Trophoblast cell (in vitro differentiated cells and primary cell): ENCODE measurements at regions not wholly inside any gene's neighbourhood (a gene's known extent, or its start where the extent isn't known, plus 50 kb on each side); places are given as distances from the start of the nearest gene placed in this dataset.
"Not testable (repeated sequence)": the region's sequence is repeated elsewhere in the genome, so short reads cannot be mapped to it uniquely, and the experiment has no call there.

Source experiments
- DNase-seq, 2 donors: peaks; one replicate each; pipeline ENCODE4 v3.0.0-alpha.2; 2016
- H2AFZ ChIP-seq: 2 replicates; pipeline ENCODE4 v1.6.1; 2013; ENCODE audit warnings: low read length, moderate library complexity, mild to moderate bottlenecking; ENCODE audit not compliant: insufficient read depth, poor library complexity
- H2AK5ac ChIP-seq: 2 replicates; pipeline ENCODE4 v1.6.1; 2013; ENCODE audit warnings: mild to moderate bottlenecking, low read length
- H2BK120ac ChIP-seq: 2 replicates; pipeline ENCODE4 v1.6.1; 2013; ENCODE audit warnings: low read length, mild to moderate bottlenecking, moderate library complexity; ENCODE audit not compliant: insufficient read depth, poor library complexity
- H2BK12ac ChIP-seq: 2 replicates; pipeline ENCODE4 v1.6.1; 2013; ENCODE audit warnings: mild to moderate bottlenecking, low read length, moderate library complexity
- H2BK5ac ChIP-seq: 2 replicates; pipeline ENCODE4 v1.6.1; 2013; ENCODE audit warnings: low read length, low read depth, moderate library complexity, mild to moderate bottlenecking; ENCODE audit not compliant: poor library complexity
- H3K14ac ChIP-seq: 2 replicates; pipeline ENCODE4 v1.6.1; 2013; ENCODE audit warnings: mild to moderate bottlenecking, low read length
- H3K18ac ChIP-seq: 2 replicates; pipeline ENCODE4 v1.6.1; 2013; ENCODE audit warnings: mild to moderate bottlenecking, low read length
- H3K23ac ChIP-seq: 2 replicates; pipeline ENCODE4 v1.6.1; 2013; ENCODE audit warnings: low read length
- H3K27ac ChIP-seq: 2 replicates; pipeline ENCODE4 v1.5.1; 2013; ENCODE audit warnings: low read depth, mild to moderate bottlenecking, inconsistent platforms, low read length, moderate library complexity
- H3K27me3 ChIP-seq: 2 replicates; pipeline ENCODE4 v1.6.1; 2013; ENCODE audit warnings: inconsistent platforms, mild to moderate bottlenecking, low read length, moderate library complexity; ENCODE audit not compliant: insufficient read depth
- H3K36me3 ChIP-seq, 2 experiments: 1 replicate in 1 of 2; 2 replicates in 1 of 2; pipeline ENCODE4 v1.6.1; 2013; ENCODE audit warnings: low read length in 2 of 2, mild to moderate bottlenecking in 2 of 2, moderate library complexity in 1 of 2; ENCODE audit not compliant: insufficient read depth in 2 of 2, control insufficient read depth in 1 of 2
- H3K4ac ChIP-seq: 2 replicates; pipeline ENCODE4 v1.6.1; 2013; ENCODE audit warnings: low read depth, mild to moderate bottlenecking, low read length, moderate library complexity
- H3K4me1 ChIP-seq, 2 experiments: 1 replicate in 1 of 2; 2 replicates in 1 of 2; pipeline ENCODE4 v1.6.1; 2013; ENCODE audit warnings: low read length in 2 of 2, mild to moderate bottlenecking in 2 of 2, moderate library complexity in 1 of 2; ENCODE audit not compliant: insufficient read depth in 2 of 2, control insufficient read depth in 1 of 2
- H3K4me2 ChIP-seq: 2 replicates; pipeline ENCODE4 v1.6.1; 2013; ENCODE audit warnings: inconsistent platforms, mild to moderate bottlenecking, low read length, moderate library complexity
- H3K4me3 ChIP-seq: 2 replicates; pipeline ENCODE4 v1.5.1; 2013; ENCODE audit warnings: mild to moderate bottlenecking, low read depth, low read length, inconsistent platforms
- H3K79me1 ChIP-seq: one replicate; pipeline ENCODE4 v1.6.1; 2013; ENCODE audit warnings: low read length
- H3K79me2 ChIP-seq: 2 replicates; pipeline ENCODE4 v1.6.1; 2013; ENCODE audit warnings: low read length, mild to moderate bottlenecking; ENCODE audit not compliant: control insufficient read depth, insufficient read depth, poor library complexity
- H3K9ac ChIP-seq: 2 replicates; pipeline ENCODE4 v1.6.1; 2013; ENCODE audit warnings: mild to moderate bottlenecking, low read length
- H3K9me3 ChIP-seq: 2 replicates; pipeline ENCODE4 v1.6.1; 2013; ENCODE audit warnings: low read depth, mild to moderate bottlenecking, control low read depth, inconsistent platforms, low read length; ENCODE audit not compliant: insufficient read depth
- H4K12ac ChIP-seq: 2 replicates; pipeline ENCODE4 v1.6.1; 2013; ENCODE audit warnings: low read depth, mild to moderate bottlenecking, low read length, moderate library complexity
- H4K8ac ChIP-seq: 2 replicates; pipeline ENCODE4 v1.6.1; 2013; ENCODE audit warnings: low read depth, mild to moderate bottlenecking, low read length, moderate library complexity
- H4K91ac ChIP-seq: one replicate; pipeline ENCODE4 v1.6.1; 2013; ENCODE audit warnings: low read depth, mild to moderate bottlenecking, low read length, moderate library complexity
- WGBS: extraction: QIAGEN DNeasy Blood & Tissue Kit; methylation state at CpG from one replicate; pipeline ENCODE4 v1.1.7; 2013; ENCODE audit warnings: missing lambda C conversion rate; ENCODE audit not compliant: insufficient read length, insufficient coverage; ENCODE audit errors: extremely low coverage; 5-methylcytosine and 5-hydroxymethylcytosine counted together

- Histone ChIP-seq H3K36me3 (no peaks in the 10 kb centered on the region), H4K8ac (no peak overlapping the region), H2BK12ac (no peak overlapping the region), H3K9ac (no peak overlapping the region), H3K4me3 (no peak overlapping the region), H3K4me1 (no peaks in the 10 kb centered on the region), H3K18ac (no peak overlapping the region), H4K12ac (no peak overlapping the region), H3K14ac (no peak overlapping the region), H3K4ac (no peak overlapping the region), H4K91ac (no peak overlapping the region), H2BK120ac (no peak overlapping the region), H3K23ac (no peak overlapping the region), H3K79me2 (no peaks in the 10 kb centered on the region), H3K4me2 (no peak overlapping the region), H3K27me3 (no peaks in the 10 kb centered on the region), H2AK5ac (no peak overlapping the region), H2AFZ (no peak overlapping the region), H3K27ac (no peak overlapping the region), H3K79me1 (no peaks in the 10 kb centered on the region), H2BK5ac (no peak overlapping the region), H3K9me3 (no peaks in the 10 kb centered on the region)
- no peak for DNase-seq
- WGBS = no CpG with 5 or more reads among the region's 5 CpGs
Measured at GRCh38 chr9:16063241-16063591, 510.4 kb downstream of the CCDC171 start.

- Histone ChIP-seq H3K4me2 (no peak overlapping the region), H2BK12ac (no peak overlapping the region), H3K18ac (no peak overlapping the region), H3K36me3 (no peaks in the 10 kb centered on the region), H3K23ac (no peak overlapping the region), H3K9ac (no peak overlapping the region), H4K8ac (no peak overlapping the region), H3K79me2 (no peaks in the 10 kb centered on the region), H3K4ac (no peak overlapping the region), H3K14ac (no peak overlapping the region), H4K12ac (no peak overlapping the region), H2BK120ac (no peak overlapping the region), H3K4me3 (no peak overlapping the region), H4K91ac (no peak overlapping the region), H3K27ac (no peak overlapping the region), H2BK5ac (no peak overlapping the region), H3K4me1 (peaks cover 3 to 4% of the 10 kb centered on the region in 2 experiments), H2AFZ (no peak overlapping the region), H3K27me3 (no peaks in the 10 kb centered on the region), H3K79me1 (no peaks in the 10 kb centered on the region), H2AK5ac (no peak overlapping the region), H3K9me3 (no peaks in the 10 kb centered on the region)
- no CpG with 5 or more reads among the region's 8 CpGs for WGBS
- no peak for DNase-seq
Measured at GRCh38 chr9:16064771-16065170, 511.9 kb downstream of the CCDC171 start.

GRCh38 chr9:16066201-16066600 lies 513.4 kb downstream of the CCDC171 start:
- not testable (repeated sequence) for H2AFZ ChIP-seq, H2BK12ac ChIP-seq, H3K9me3 ChIP-seq, DNase-seq, H2BK5ac ChIP-seq, H3K23ac ChIP-seq, H3K9ac ChIP-seq, H3K27ac ChIP-seq, H3K79me1 ChIP-seq, H4K12ac ChIP-seq, H4K8ac ChIP-seq, H3K4me3 ChIP-seq, H2BK120ac ChIP-seq, H2AK5ac ChIP-seq, H3K27me3 ChIP-seq, H3K4ac ChIP-seq, H3K14ac ChIP-seq, H3K4me2 ChIP-seq, H4K91ac ChIP-seq, H3K79me2 ChIP-seq, H3K18ac ChIP-seq, H3K36me3 ChIP-seq
- no CpG with 5 or more reads among the region's 6 CpGs for WGBS
- H3K4me1 ChIP-seq = peaks cover 10 to 13% of the 10 kb centered on the region in 2 experiments

GRCh38 chr9:16068476-16068875 lies 515.6 kb downstream of the CCDC171 start:
- Histone ChIP-seq H4K91ac (no peak overlapping the region), H3K36me3 (no peaks in the 10 kb centered on the region), H3K4me1 (peaks cover 10 to 13% of the 10 kb centered on the region in 2 experiments), H2AK5ac (no peak overlapping the region), H2BK12ac (no peak overlapping the region), H3K27ac (no peak overlapping the region), H2BK120ac (no peak overlapping the region), H2AFZ (no peak overlapping the region), H2BK5ac (no peak overlapping the region), H3K9me3 (no peaks in the 10 kb centered on the region), H3K27me3 (no peaks in the 10 kb centered on the region), H3K79me2 (no peaks in the 10 kb centered on the region), H4K8ac (no peak overlapping the region), H3K4me3 (no peak overlapping the region), H4K12ac (no peak overlapping the region), H3K4ac (no peak overlapping the region), H3K14ac (no peak overlapping the region), H3K4me2 (no peak overlapping the region), H3K9ac (no peak overlapping the region), H3K79me1 (no peaks in the 10 kb centered on the region), H3K23ac (no peak overlapping the region), H3K18ac (no peak overlapping the region)
- DNase-seq = peak in 1 of 2 donors; percentile 33
- WGBS = no CpG with 5 or more reads among the region's 9 CpGs
